Upper lobe of right lung (tissue), 1 donor: ENCODE measurements at regions not wholly inside any gene's neighbourhood (a gene's known extent, or its start where the extent isn't known, plus 50 kb on each side); places are given as distances from the start of the nearest gene placed in this dataset.

Experiments used
- ATAC-seq: fragments of 200-7000 bp; cut with Tn5 transposase; one replicate; pipeline ENCODE4 v1.9.1; 2020; ENCODE audit warnings: mild to moderate bottlenecking, moderate library complexity
- DNase-seq: peaks from one replicate; pipeline ENCODE4 v3.0.0-alpha.2; 2020
- H3K27ac ChIP-seq: fragments of 200-600 bp; one replicate; pipeline ENCODE4 v1.8.0; 2022
- H3K27me3 ChIP-seq: fragments of 200-600 bp; one replicate; pipeline ENCODE4 v1.8.0; 2022; ENCODE audit warnings: mild to moderate bottlenecking
- H3K36me3 ChIP-seq: fragments of 200-600 bp; one replicate; pipeline ENCODE4 v1.8.0; 2022
- H3K4me1 ChIP-seq: fragments of 200-600 bp; one replicate; pipeline ENCODE4 v1.8.0; 2022
- H3K4me3 ChIP-seq: fragments of 200-600 bp; one replicate; pipeline ENCODE4 v1.8.0; 2022; ENCODE audit warnings: mild to moderate bottlenecking
- H3K9me3 ChIP-seq: fragments of 200-600 bp; one replicate; pipeline ENCODE4 v1.8.0; 2022
- CTCF ChIP-seq: fragments of 200-600 bp; IDR thresholded peaks from one replicate; pipeline ENCODE4 v1.8.0; 2022; ENCODE audit warnings: antibody characterized with exemption
- intact Hi-C: fragments of 100-400 bp; cut with DNase I; formaldehyde crosslinking; loops from one replicate; pipeline ENCODE4 v1.11.0; 2022
- donor health status: DM: no; HTN: yes; CAD: no; lungs with severe emphysema.

GRCh38 chr6:55034752-55035151, 139.6 kb upstream of the HCRTR2 start:
- H3K4me1 ChIP-seq: no peaks in the 10 kb centered on the region
- no peak overlapping the region for H3K4me3 ChIP-seq
- peak; percentile 41 for ATAC-seq
- H3K36me3 ChIP-seq: no peaks in the 10 kb centered on the region
- no peaks in the 10 kb centered on the region for H3K27me3 ChIP-seq
- TF ChIP-seq CTCF: no peak
- no peak for DNase-seq
- no peaks in the 10 kb centered on the region for H3K9me3 ChIP-seq
- H3K27ac ChIP-seq: no peak overlapping the region
- intact Hi-C loops: no loop called here

GRCh38 chr6:55040102-55040848, 134.0 kb upstream of the HCRTR2 start:
- DNase-seq: no peak
- Histone ChIP-seq H3K4me3 (no peak overlapping the region), H3K4me1 (no peaks in the 10 kb centered on the region), H3K36me3 (no peaks in the 10 kb centered on the region), H3K27me3 (no peaks in the 10 kb centered on the region), H3K27ac (no peak overlapping the region), H3K9me3 (no peaks in the 10 kb centered on the region)
- peak; percentile 59 for ATAC-seq
- intact Hi-C loops: no loop called here
- TF ChIP-seq CTCF: no peak

- no peak for ATAC-seq
- Histone ChIP-seq H3K9me3 (no peaks in the 10 kb centered on the region), H3K27ac (no peak overlapping the region), H3K36me3 (no peaks in the 10 kb centered on the region), H3K4me3 (no peak overlapping the region), H3K27me3 (no peaks in the 10 kb centered on the region), H3K4me1 (no peaks in the 10 kb centered on the region)
- intact Hi-C loops: no loop called here
- no peak for TF ChIP-seq CTCF
- DNase-seq: no peak
Observed at GRCh38 chr6:55046869-55047422, 127.4 kb upstream of the HCRTR2 start.

GRCh38 chr6:55047451-55048044, 126.8 kb upstream of the HCRTR2 start:
- ATAC-seq: peak; percentile 65

GRCh38 chr6:55049866-55050265, 124.4 kb upstream of the HCRTR2 start:
- Histone ChIP-seq H3K4me3 (no peak overlapping the region), H3K9me3 (no peaks in the 10 kb centered on the region), H3K27ac (no peak overlapping the region), H3K27me3 (no peaks in the 10 kb centered on the region), H3K36me3 (no peaks in the 10 kb centered on the region), H3K4me1 (no peaks in the 10 kb centered on the region)
- DNase-seq (no peak), ATAC-seq (no peak)
- no peak for TF ChIP-seq CTCF
- intact Hi-C loops: no loop called here

More at GRCh38 chr6:55047451-55048044, 126.8 kb upstream of the HCRTR2 start:
- Histone ChIP-seq H3K27me3 (no peaks in the 10 kb centered on the region), H3K27ac (no peak overlapping the region), H3K4me1 (no peaks in the 10 kb centered on the region), H3K9me3 (no peaks in the 10 kb centered on the region), H3K36me3 (no peaks in the 10 kb centered on the region), H3K4me3 (no peak overlapping the region)
- TF ChIP-seq CTCF: no peak
- intact Hi-C loops: no loop called here
- no peak for DNase-seq
